H1 (cell line): ENCODE measurements at regions not wholly inside any gene's neighbourhood (a gene's known extent, or its start where the extent isn't known, plus 50 kb on each side); places are given as distances from the start of the nearest gene placed in this dataset.

Experiments
- CTCF ChIA-PET: fragments of 300-600 bp; sonication (Branson Sonifier 250); formaldehyde crosslinking; loops from one replicate; lab custom pipeline; 2021; ENCODE audit not compliant: partially characterized antibody; lab: Charles Lee
- POLR2A ChIA-PET: fragments of 300-600 bp; sonication (Branson Sonifier 250); formaldehyde crosslinking; loops from one replicate; lab custom pipeline; 2021; ENCODE audit warnings: inconsistent platforms; ENCODE audit not compliant: partially characterized antibody; lab: Charles Lee
- DNase-seq, 2 experiments: peaks; one replicate each; pipeline versions ENCODE4 v3.0.0 to v3.0.0-alpha.2; 2010 to 2022; ENCODE audit warnings: low spot score in 2 of 2, low read depth in 1 of 2, mixed read lengths in 1 of 2
- FAIRE-seq: peaks from 2 replicates; lab custom pipeline; 2011; peaks lifted over from hg19 to GRCh38; lab: Jason Lieb, UNC
- H2AFZ ChIP-seq: 2 replicates; pipeline ENCODE4 v1.8.1; 2012; ENCODE audit warnings: low read length, inconsistent platforms
- H2AK5ac ChIP-seq: 2 replicates; pipeline ENCODE4 v1.6.1; 2013; ENCODE audit warnings: low read depth, low read length
- H2BK120ac ChIP-seq: replicated peaks from 2 replicates; pipeline ENCODE3; 2013; ENCODE audit warnings: low read depth, low read length, inconsistent platforms
- H2BK12ac ChIP-seq: 2 replicates; pipeline ENCODE4 v1.6.1; 2013; ENCODE audit warnings: low read depth, low read length
- H2BK15ac ChIP-seq: 2 replicates; pipeline ENCODE4 v1.6.1; 2013; ENCODE audit warnings: low read length
- H2BK20ac ChIP-seq: 2 replicates; pipeline ENCODE4 v1.6.1; 2013; ENCODE audit warnings: low read length
- H2BK5ac ChIP-seq: 2 replicates; pipeline ENCODE4 v1.6.1; 2013; ENCODE audit warnings: low read depth, low read length
- H3K14ac ChIP-seq: 2 replicates; pipeline ENCODE4 v1.6.1; 2013; ENCODE audit warnings: inconsistent platforms; ENCODE audit not compliant: insufficient read length
- H3K18ac ChIP-seq: 2 replicates; pipeline ENCODE4 v1.6.1; 2013; ENCODE audit warnings: low read length; ENCODE audit errors: extremely low read depth
- H3K23ac ChIP-seq: 2 replicates; pipeline ENCODE4 v1.6.1; 2013; ENCODE audit warnings: inconsistent platforms; ENCODE audit not compliant: insufficient read length
- H3K23me2 ChIP-seq: 2 replicates; pipeline ENCODE4 v1.6.1; 2013; ENCODE audit warnings: low read depth, low read length
- H3K27ac ChIP-seq: 2 replicates; pipeline ENCODE4 v1.6.1; 2011; ENCODE audit warnings: low read depth, low read length, inconsistent platforms
- H3K27me3 ChIP-seq, 4 experiments: replicated peaks in 1 of 4; 1 replicate in 1 of 4; 2 replicates in 3 of 4; pipeline versions ENCODE4 v1.6.1 to v1.8.1; 2011 to 2013; ENCODE audit warnings: low read length in 3 of 4, mild to moderate bottlenecking in 3 of 4, inconsistent platforms in 2 of 4, mixed read lengths in 2 of 4, moderate library complexity in 1 of 4; ENCODE audit not compliant: control insufficient read depth in 3 of 4, insufficient read depth in 3 of 4; ENCODE audit errors: extremely low read depth in 1 of 4
- H3K36me3 ChIP-seq, 4 experiments: 2 replicates each; pipeline versions ENCODE4 v1.6.1 to v1.8.1; 2011 to 2013; ENCODE audit warnings: mild to moderate bottlenecking in 4 of 4, low read length in 3 of 4, moderate library complexity in 2 of 4, control low read depth in 1 of 4, inconsistent platforms in 1 of 4; ENCODE audit not compliant: insufficient read depth in 4 of 4, control insufficient read depth in 2 of 4
- H3K4ac ChIP-seq: replicated peaks from 2 replicates; pipeline ENCODE3; 2013; ENCODE audit warnings: low read length, low read depth, mixed read lengths, inconsistent platforms; ENCODE audit not compliant: insufficient read length
- H3K4me1 ChIP-seq, 4 experiments: replicated peaks in 1 of 4; 1 replicate in 1 of 4; 2 replicates in 3 of 4; pipeline versions ENCODE4 v1.6.1 to v1.8.1; 2011 to 2013; ENCODE audit warnings: low read length in 3 of 4, inconsistent platforms in 2 of 4, mixed read lengths in 1 of 4; ENCODE audit not compliant: insufficient read depth in 4 of 4, control insufficient read depth in 3 of 4
- H3K4me2 ChIP-seq, 2 experiments: 2 replicates each; pipeline versions ENCODE4 v1.6.1 to v1.8.1; 2011 to 2013; ENCODE audit warnings: low read depth in 2 of 2, low read length in 2 of 2, control low read depth in 1 of 2, inconsistent platforms in 1 of 2, mild to moderate bottlenecking in 1 of 2; ENCODE audit not compliant: insufficient read depth in 1 of 2
- H3K4me3 ChIP-seq, 4 experiments: fragments of 200-600, 300-600 bp in 1 of 4; sonication (generic), shearing (Covaris generic), sonication (Bioruptor Twin) in 1 of 4; 2 replicates each; pipeline versions ENCODE4 v1.5.1 to v1.8.1; 2011 to 2016; ENCODE audit warnings: low read length in 4 of 4, low read depth in 3 of 4, control low read depth in 2 of 4, inconsistent platforms in 2 of 4, mild to moderate bottlenecking in 2 of 4, mixed read lengths in 1 of 4, moderate library complexity in 1 of 4; ENCODE audit not compliant: insufficient read depth in 2 of 4; ENCODE audit errors: extremely low read depth in 1 of 4
- H3K56ac ChIP-seq: replicated peaks from 2 replicates; pipeline ENCODE3; 2013; ENCODE audit warnings: low read depth, mild to moderate bottlenecking, mixed read lengths, low read length, inconsistent platforms; ENCODE audit not compliant: insufficient read length
- H3K79me1 ChIP-seq: 2 replicates; pipeline ENCODE4 v1.6.1; 2013; ENCODE audit warnings: low read depth, low read length, control low read depth
- H3K79me2 ChIP-seq, 2 experiments: 2 replicates each; pipeline versions ENCODE4 v1.6.1 to v1.8.1; 2012 to 2013; ENCODE audit warnings: low read length in 2 of 2, mild to moderate bottlenecking in 2 of 2, inconsistent platforms in 1 of 2; ENCODE audit not compliant: insufficient read depth in 2 of 2, control insufficient read depth in 1 of 2
- H3K9ac ChIP-seq, 4 experiments: replicated peaks in 1 of 4; 1 replicate in 1 of 4; 2 replicates in 3 of 4; pipeline versions ENCODE4 v1.6.1 to v1.8.1; 2011 to 2013; ENCODE audit warnings: low read depth in 3 of 4, low read length in 3 of 4, control low read depth in 2 of 4, mild to moderate bottlenecking in 2 of 4, moderate library complexity in 2 of 4, inconsistent platforms in 1 of 4; ENCODE audit errors: extremely low read depth in 1 of 4
- H3K9me3 ChIP-seq, 2 experiments: 2 replicates each; pipeline versions ENCODE4 v1.6.1 to v1.8.1; 2012 to 2013; ENCODE audit warnings: mild to moderate bottlenecking in 2 of 2, moderate library complexity in 2 of 2, control low read depth in 1 of 2, inconsistent platforms in 1 of 2, low read depth in 1 of 2, low read length in 1 of 2, mixed read lengths in 1 of 2; ENCODE audit not compliant: insufficient read depth in 2 of 2
- H4K20me1 ChIP-seq, 2 experiments: replicated peaks in 1 of 2; 2 replicates each; pipeline versions ENCODE3 to v1.8.1; 2011 to 2013; ENCODE audit warnings: inconsistent platforms in 2 of 2, low read length in 2 of 2, mild to moderate bottlenecking in 1 of 2; ENCODE audit not compliant: insufficient read depth in 2 of 2, control insufficient read depth in 1 of 2
- H4K5ac ChIP-seq: 2 replicates; pipeline ENCODE4 v1.6.1; 2013; ENCODE audit warnings: low read length, low read depth, mixed read lengths, inconsistent platforms; ENCODE audit not compliant: insufficient read length
- H4K8ac ChIP-seq: 2 replicates; pipeline ENCODE4 v1.8.0; 2013; ENCODE audit warnings: mild to moderate bottlenecking, moderate library complexity, low read length, inconsistent platforms; ENCODE audit not compliant: insufficient read depth; ENCODE audit errors: extremely low read depth
- H4K91ac ChIP-seq: replicated peaks from 2 replicates; pipeline ENCODE3; 2013; ENCODE audit warnings: low read length, mixed read lengths, inconsistent platforms; ENCODE audit not compliant: insufficient read length
- ASH2L ChIP-seq: fragments of 200-600, 300-600 bp; sonication (generic); IDR thresholded peaks from one replicate; pipeline ENCODE4 v1.7.1; 2017; ENCODE audit warnings: low read length
- GABPA ChIP-seq: IDR thresholded peaks from 2 replicates; pipeline ENCODE4 v1.6.1; 2011; ENCODE audit warnings: mild to moderate bottlenecking, low read length, moderate library complexity, borderline replicate concordance; ENCODE audit not compliant: insufficient read depth
- MAFK ChIP-seq: IDR thresholded peaks from 2 replicates; pipeline ENCODE4 v1.6.1; 2012; ENCODE audit warnings: low read depth, mild to moderate bottlenecking, improper control_type of control experiment, low read length
- SP1 ChIP-seq: IDR thresholded peaks from 2 replicates; pipeline ENCODE4 v1.6.1; 2011; ENCODE audit warnings: low read depth, low read length
- TEAD4 ChIP-seq: IDR thresholded peaks from 2 replicates; pipeline ENCODE4 v1.6.1; 2012; ENCODE audit warnings: low read depth, low read length, inconsistent platforms, mixed read lengths
- YY1 ChIP-seq: IDR thresholded peaks from 2 replicates; pipeline ENCODE4 v1.6.1; 2011; ENCODE audit warnings: low read depth, mild to moderate bottlenecking, low read length
- ZNF274 ChIP-seq: IDR thresholded peaks from 2 replicates; pipeline ENCODE4 v1.7.0; 2012; ENCODE audit warnings: low read length, borderline replicate concordance; ENCODE audit errors: extremely low read depth
- WGBS, 2 experiments: shearing (Covaris generic) in 1 of 2; methylation state at CpG; one replicate each; pipeline versions ENCODE4 v1.1.6 to v1.1.7; 2013 to 2015; ENCODE audit warnings: low lambda C conversion rate in 2 of 2, mixed read lengths in 2 of 2, inconsistent platforms in 1 of 2, low coverage in 1 of 2, missing lambda C conversion rate in 1 of 2; ENCODE audit not compliant: insufficient replicate concordance in 2 of 2, insufficient coverage in 1 of 2, insufficient read length in 1 of 2; ENCODE audit errors: extremely low coverage in 1 of 2, missing lambda C conversion rate in 1 of 2; 5-methylcytosine and 5-hydroxymethylcytosine counted together

DNA sequence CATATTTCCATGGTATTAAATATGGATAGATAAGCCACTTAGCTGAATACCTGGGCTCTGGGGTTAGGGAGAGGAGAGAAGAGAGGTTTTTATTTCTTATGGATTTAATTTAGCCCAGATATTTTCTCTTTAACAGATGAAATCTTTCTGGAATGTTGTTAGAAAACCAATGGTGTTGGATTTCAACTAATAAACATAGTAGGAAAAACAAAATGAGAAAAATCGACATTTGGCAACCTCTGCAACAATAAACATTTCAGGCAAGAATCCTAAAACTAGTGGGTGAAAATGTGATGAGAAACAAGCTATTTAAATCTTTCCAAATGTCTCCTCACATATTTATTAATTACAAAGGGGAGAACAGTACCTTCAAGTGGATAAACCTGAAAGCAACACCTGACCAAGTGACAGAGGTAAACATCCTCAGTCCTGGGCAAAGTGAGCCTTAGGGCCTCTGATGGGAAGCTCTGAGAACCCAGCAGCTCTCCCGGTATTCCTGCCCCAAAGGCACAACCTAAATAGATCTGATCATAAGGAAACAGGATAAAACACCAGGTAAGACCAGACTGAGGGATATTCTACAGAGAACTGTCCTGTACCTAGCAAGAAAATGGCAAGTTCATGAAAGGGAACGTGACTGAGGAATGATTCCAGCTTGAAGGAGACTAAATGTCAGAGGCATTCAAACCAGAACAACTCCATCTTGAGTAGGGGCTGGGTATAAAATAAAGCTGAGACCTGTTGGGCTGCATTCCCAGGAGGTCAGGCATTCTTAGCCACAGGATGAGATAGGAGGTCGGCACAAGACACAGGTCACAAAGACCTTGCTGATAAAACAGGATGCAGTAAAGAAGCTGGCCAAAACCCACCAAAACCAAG, 163.7 kb downstream of the ESM1 start:
- H2AFZ ChIP-seq = peak overlapping the region; percentile 24; the same call in 1 of the 2 replicates

More for the DNA sequence above, 163.7 kb downstream of the ESM1 start:
- DNase-seq = no peak
- H3K79me2 ChIP-seq = no peaks in the 10 kb centered on the region
- no peak overlapping the region for H4K5ac ChIP-seq
- H3K4me1 ChIP-seq = no peaks in the 10 kb centered on the region
- no peak overlapping the region for H3K9ac ChIP-seq
- no peak overlapping the region for H3K4me3 ChIP-seq
- no peaks in the 10 kb centered on the region for H3K23me2 ChIP-seq
- no peak overlapping the region for H3K4ac ChIP-seq
- no peak overlapping the region for H3K14ac ChIP-seq
- peak overlapping the region; percentile 53; the same call in 1 of the 2 replicates for H2AK5ac ChIP-seq
- no peak overlapping the region for H2BK20ac ChIP-seq
- H4K20me1 ChIP-seq = no peaks in the 10 kb centered on the region
- CTCF ChIA-PET = interaction anchor here (0.8 to 1.4 kb wide), 6 partner anchors 12 to 118 kb away, joined by 3 to 5 read pairs (median 4); no protein-coding TSS in a partner anchor
- no peak overlapping the region for H3K18ac ChIP-seq
- H2BK12ac ChIP-seq = no peak overlapping the region
- H4K8ac ChIP-seq = no peak overlapping the region
- no peak overlapping the region for H3K23ac ChIP-seq
- H3K56ac ChIP-seq = no peak overlapping the region
- H2BK5ac ChIP-seq = no peak overlapping the region
- no peak overlapping the region for H3K27ac ChIP-seq
- POLR2A ChIA-PET = interaction anchor here (0.9 kb wide), 1 partner anchor 14 kb away, joined by 3 read pairs; no protein-coding TSS in a partner anchor
- no peak overlapping the region; a peak in 1 of 4 replicates for H3K4me2 ChIP-seq
- H3K79me1 ChIP-seq = no peaks in the 10 kb centered on the region
- H3K36me3 ChIP-seq = no peaks in the 10 kb centered on the region
- H3K27me3 ChIP-seq = no peaks in the 10 kb centered on the region
- TF ChIP-seq ASH2L (peak; percentile 28), ZNF274 (no peak), YY1 (0 out of 2 replicates have a peak, but pooled peaks have one; percentile 4), GABPA (no peak), TEAD4 (peak; percentile 80), SP1 (peak; percentile 42; the same call in 1 of the 2 replicates), MAFK (no peak)
- TF ChIP-seq, all 59 proteins: peak for 4
- H2BK15ac ChIP-seq = no peak overlapping the region
- H2BK120ac ChIP-seq = no peak overlapping the region
- no peaks in the 10 kb centered on the region for H3K9me3 ChIP-seq
- no peak overlapping the region for H4K91ac ChIP-seq
- 91% methylated on average over 4 of the region's 4 CpGs; no CpG with 5 or more reads in 1 of the 2 experiments for WGBS, 2 experiments
- FAIRE-seq = no peak
